ENCODE measurements at regions not wholly inside any gene's neighbourhood (a gene's known extent, or its start where the extent isn't known, plus 50 kb on each side); places are given as distances from the start of the nearest gene placed in this dataset.

DNA sequence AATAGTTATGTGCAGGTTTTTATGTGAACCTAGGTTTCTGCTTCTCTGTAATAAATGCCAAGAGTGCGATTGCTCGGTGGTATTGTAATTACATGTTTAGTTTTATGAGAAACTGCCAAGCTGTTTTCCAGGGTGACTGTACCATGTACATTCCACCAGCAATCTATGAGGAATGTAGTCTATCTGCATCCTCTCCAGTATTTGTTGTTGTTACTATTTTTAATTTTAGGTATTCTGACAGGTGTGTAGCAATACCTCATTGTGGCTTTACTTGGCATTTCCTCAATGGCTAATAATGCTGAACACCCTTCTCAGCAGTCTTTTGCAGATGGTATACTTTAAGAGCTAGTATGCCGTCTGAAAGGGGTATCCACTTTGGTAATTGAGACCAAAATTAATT lies 142.1 kb downstream of the BMP2 start:
- TF ChIP-seq, protein P1, sequence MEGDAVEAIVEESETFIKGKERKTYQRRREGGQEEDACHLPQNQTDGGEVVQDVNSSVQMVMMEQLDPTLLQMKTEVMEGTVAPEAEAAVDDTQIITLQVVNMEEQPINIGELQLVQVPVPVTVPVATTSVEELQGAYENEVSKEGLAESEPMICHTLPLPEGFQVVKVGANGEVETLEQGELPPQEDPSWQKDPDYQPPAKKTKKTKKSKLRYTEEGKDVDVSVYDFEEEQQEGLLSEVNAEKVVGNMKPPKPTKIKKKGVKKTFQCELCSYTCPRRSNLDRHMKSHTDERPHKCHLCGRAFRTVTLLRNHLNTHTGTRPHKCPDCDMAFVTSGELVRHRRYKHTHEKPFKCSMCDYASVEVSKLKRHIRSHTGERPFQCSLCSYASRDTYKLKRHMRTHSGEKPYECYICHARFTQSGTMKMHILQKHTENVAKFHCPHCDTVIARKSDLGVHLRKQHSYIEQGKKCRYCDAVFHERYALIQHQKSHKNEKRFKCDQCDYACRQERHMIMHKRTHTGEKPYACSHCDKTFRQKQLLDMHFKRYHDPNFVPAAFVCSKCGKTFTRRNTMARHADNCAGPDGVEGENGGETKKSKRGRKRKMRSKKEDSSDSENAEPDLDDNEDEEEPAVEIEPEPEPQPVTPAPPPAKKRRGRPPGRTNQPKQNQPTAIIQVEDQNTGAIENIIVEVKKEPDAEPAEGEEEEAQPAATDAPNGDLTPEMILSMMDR (IDR thresholded peaks at IDR 0.05; ENCODE audit: borderline replicate concordance, extremely low read depth, low read length, poor library complexity, severe bottlenecking) = no peak
- TF ChIP-seq EZH2 (IDR thresholded peaks at IDR 0.05; ENCODE audit: borderline replicate concordance, low read depth, low read length, severe bottlenecking) = no peak

All from DND-41 (cell line).